ENCODE measurements at regions not wholly inside any gene's neighbourhood (a gene's known extent, or its start where the extent isn't known, plus 50 kb on each side); places are given as distances from the start of the nearest gene placed in this dataset.

DNA sequence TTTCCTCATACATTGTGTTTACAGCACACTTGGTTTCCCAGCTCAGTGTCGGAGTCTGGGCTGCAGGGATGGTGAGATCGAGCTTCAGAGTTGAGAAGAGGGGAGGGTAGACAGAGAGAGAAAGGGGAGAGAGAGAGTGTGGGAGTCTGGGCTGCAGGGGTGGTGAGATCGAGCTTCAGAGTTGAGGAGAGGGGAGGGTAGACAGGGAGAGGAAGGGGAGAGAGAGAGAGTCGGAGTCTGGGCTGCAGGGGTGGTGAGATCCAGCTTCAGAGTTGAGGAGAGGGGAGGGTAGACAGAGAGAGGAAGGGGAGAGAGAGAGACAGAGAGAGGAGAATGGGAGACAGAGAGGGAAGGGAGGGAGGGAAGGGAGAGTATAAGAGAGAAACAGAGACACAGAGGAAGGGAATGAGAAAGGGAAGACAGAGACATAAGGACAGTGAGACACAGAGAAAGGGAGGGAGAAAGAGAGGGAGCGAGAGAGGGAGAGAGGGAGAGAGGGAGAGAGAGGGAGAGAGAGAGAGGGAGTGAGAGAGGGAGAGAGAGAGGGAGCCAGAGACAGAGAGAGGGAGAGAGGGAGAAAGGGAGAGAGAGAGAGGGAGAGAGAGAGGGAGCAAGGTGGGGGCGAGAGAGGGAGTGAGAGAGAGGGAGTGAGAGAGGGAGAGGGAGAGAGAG is 222.7 kb upstream of the GMDS start:
- Histone ChIP-seq H3K36me3 (no peaks in the 10 kb centered on the region), H3K4me3 (no peak overlapping the region), H3K27ac (no peak overlapping the region), H3K9ac (ENCODE audit: low read depth in 2 of 2, low read length in 2 of 2) (no peak overlapping the region), H3K27me3 (no peaks in the 10 kb centered on the region), H3K4me1 (no peaks in the 10 kb centered on the region), H3K9me3 (no peaks in the 10 kb centered on the region)
- no peak for DNase-seq
- intact Hi-C loops (cut with DNase I) = no loop called here
- TF ChIP-seq, protein P1, sequence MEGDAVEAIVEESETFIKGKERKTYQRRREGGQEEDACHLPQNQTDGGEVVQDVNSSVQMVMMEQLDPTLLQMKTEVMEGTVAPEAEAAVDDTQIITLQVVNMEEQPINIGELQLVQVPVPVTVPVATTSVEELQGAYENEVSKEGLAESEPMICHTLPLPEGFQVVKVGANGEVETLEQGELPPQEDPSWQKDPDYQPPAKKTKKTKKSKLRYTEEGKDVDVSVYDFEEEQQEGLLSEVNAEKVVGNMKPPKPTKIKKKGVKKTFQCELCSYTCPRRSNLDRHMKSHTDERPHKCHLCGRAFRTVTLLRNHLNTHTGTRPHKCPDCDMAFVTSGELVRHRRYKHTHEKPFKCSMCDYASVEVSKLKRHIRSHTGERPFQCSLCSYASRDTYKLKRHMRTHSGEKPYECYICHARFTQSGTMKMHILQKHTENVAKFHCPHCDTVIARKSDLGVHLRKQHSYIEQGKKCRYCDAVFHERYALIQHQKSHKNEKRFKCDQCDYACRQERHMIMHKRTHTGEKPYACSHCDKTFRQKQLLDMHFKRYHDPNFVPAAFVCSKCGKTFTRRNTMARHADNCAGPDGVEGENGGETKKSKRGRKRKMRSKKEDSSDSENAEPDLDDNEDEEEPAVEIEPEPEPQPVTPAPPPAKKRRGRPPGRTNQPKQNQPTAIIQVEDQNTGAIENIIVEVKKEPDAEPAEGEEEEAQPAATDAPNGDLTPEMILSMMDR (IDR thresholded peaks at IDR 0.05) = no peak

DNA sequence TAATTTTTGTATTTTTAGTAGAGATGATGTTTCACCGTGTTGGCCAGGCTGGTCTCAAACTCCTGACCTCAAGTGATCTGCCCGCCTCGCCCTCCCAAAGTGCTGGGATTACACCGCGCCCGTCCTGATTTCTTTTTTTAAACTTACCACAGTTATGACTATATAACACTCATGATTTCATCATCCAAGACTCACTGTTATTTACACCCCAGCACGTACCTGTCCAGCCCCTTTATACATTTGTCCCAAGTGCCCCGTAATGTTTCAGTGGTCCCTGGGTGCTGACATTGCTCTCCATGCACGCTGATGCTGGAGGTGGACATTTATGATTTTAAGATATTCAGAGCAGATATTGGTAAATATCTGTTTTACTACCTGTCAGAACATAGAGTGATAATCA is 219.9 kb upstream of the GMDS start:
- no peak for DNase-seq
- TF ChIP-seq, protein P1 (IDR thresholded peaks at IDR 0.05) = no peak
- Histone ChIP-seq H3K27me3 (no peaks in the 10 kb centered on the region), H3K36me3 (no peaks in the 10 kb centered on the region), H3K9me3 (no peaks in the 10 kb centered on the region), H3K4me1 (no peaks in the 10 kb centered on the region), H3K27ac (no peak overlapping the region), H3K4me3 (no peak overlapping the region), H3K9ac (ENCODE audit: low read depth in 2 of 2, low read length in 2 of 2) (no peak overlapping the region)
- intact Hi-C loops (cut with DNase I) = no loop called here

DNA sequence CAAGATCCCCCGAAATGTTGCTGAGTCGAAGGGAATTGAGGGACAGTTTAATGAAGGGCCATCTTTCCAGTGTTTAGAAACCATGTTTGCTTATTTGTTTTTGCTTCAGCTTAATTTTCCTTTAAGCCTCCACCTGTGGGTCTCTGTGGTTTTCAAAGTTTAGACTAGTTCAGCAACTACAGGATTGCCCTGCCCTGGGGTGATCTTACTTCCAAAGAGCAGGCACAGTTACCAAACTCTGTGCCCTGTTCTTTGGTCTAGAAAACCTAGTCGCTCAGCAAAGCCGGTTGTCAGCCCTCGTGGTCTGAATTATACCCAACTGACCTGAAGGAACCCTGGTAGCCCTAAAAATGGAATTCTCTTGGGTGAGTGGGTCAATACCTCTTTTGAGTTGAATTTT is 219.2 kb upstream of the GMDS start:
- no peaks in the 10 kb centered on the region for H3K27me3 ChIP-seq
- TF ChIP-seq, protein P1 (IDR thresholded peaks at IDR 0.05) = no peak
- H3K9me3 ChIP-seq = no peaks in the 10 kb centered on the region
- no peak for DNase-seq
- H3K4me1 ChIP-seq = no peaks in the 10 kb centered on the region
- no peak overlapping the region for H3K27ac ChIP-seq
- H3K4me3 ChIP-seq = no peak overlapping the region
- intact Hi-C loops (cut with DNase I) = no loop called here
- H3K36me3 ChIP-seq = no peaks in the 10 kb centered on the region
- no peak overlapping the region for H3K9ac ChIP-seq (ENCODE audit: low read depth in 2 of 2, low read length in 2 of 2)

DNA sequence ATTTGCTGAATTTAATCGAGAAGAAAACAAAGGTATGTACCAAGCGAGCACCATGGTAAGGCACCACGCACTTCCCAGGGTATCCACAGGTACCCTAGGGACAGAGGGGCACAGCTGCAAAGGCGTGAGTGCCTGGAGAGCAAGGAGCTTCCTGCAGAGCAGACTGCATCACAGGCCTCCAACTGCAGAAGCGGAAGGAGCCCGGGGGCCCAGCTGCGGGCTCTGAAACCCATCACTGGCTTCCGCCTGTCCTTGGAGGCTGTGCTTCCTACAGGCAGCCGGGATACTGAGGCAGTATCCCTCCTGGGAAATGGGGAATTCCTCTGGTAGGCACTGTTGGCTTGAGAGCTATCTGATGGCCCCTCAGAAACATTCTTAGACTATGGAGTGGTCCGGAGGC is 217.4 kb upstream of the GMDS start:
- DNase-seq = no peak
- Histone ChIP-seq H3K4me1 (no peaks in the 10 kb centered on the region), H3K9me3 (no peaks in the 10 kb centered on the region), H3K27ac (no peak overlapping the region), H3K9ac (ENCODE audit: low read depth in 2 of 2, low read length in 2 of 2) (no peak overlapping the region), H3K4me3 (no peak overlapping the region), H3K27me3 (no peaks in the 10 kb centered on the region), H3K36me3 (no peaks in the 10 kb centered on the region)
- TF ChIP-seq, protein P1 (IDR thresholded peaks at IDR 0.05) = no peak
- intact Hi-C loops (cut with DNase I) = no loop called here

DNA sequence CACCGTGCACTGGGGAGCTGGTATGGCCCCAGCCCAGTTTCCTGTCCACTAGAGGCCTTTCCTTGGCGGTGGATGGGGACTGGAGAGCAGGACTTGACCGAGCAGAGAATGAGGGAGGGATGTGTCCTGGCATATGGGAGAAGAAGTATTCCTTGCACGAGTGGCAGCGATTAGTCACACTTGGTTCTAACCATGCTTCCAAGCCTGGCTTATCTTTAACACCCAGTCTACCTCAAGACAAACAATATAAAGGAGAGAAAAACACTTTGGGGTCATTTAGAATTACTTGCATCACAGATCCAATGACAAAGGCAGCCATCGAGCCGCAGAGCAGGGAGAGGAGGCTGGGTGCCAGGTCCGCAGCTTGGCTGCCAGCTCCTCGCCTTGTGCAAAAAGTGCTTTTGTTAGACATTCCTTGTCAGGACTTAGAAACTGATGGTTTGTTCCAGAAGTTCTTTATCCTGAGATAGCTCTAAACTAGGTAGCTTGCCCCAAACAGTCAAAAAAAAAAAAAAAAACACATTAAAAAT is 214.9 kb upstream of the GMDS start:
- no peaks in the 10 kb centered on the region for H3K36me3 ChIP-seq
- DNase-seq = no peak
- TF ChIP-seq, protein P1 (IDR thresholded peaks at IDR 0.05) = no peak
- H3K4me1 ChIP-seq = no peaks in the 10 kb centered on the region
- no peak overlapping the region for H3K4me3 ChIP-seq
- no peak overlapping the region for H3K27ac ChIP-seq
- H3K9ac ChIP-seq (ENCODE audit: low read depth in 2 of 2, low read length in 2 of 2) = no peak overlapping the region
- intact Hi-C loops (cut with DNase I) = no loop called here
- H3K9me3 ChIP-seq = no peaks in the 10 kb centered on the region
- H3K27me3 ChIP-seq = no peaks in the 10 kb centered on the region
